ENCODE measurements at regions not wholly inside any gene's neighbourhood (a gene's known extent, or its start where the extent isn't known, plus 50 kb on each side); places are given as distances from the start of the nearest gene placed in this dataset.

GRCh38 chr19:30070198-30070967, 128.3 kb downstream of the URI1 start:
- H3K4me1 ChIP-seq: no peaks in the 10 kb centered on the region
- peak in 1 of 2 donors; percentile 37 for DNase-seq (ENCODE audit: low spot score in 2 of 2)
- intact Hi-C loops (cut with DNase I; ENCODE audit: low total_unique reads): no loop called here

GRCh38 chr19:30070968-30071632, 129.1 kb downstream of the URI1 start:
- no peaks in the 10 kb centered on the region for H3K4me1 ChIP-seq
- TF ChIP-seq POLR2A (IDR thresholded peaks at IDR 0.05) (no peak), CTCF (IDR thresholded peaks at IDR 0.05) (no peak), POLR2AphosphoS5 (IDR thresholded peaks at IDR 0.05) (no peak)
- H3K9me3 ChIP-seq: no peaks in the 10 kb centered on the region
- DNase-seq (ENCODE audit: low spot score in 2 of 2): peak in 1 of 2 donors; percentile 37
- H3K27ac ChIP-seq: no peak overlapping the region
- intact Hi-C loops (cut with DNase I; ENCODE audit: low total_unique reads): no loop called here
- no peaks in the 10 kb centered on the region for H3K36me3 ChIP-seq
- H3K4me3 ChIP-seq: no peak overlapping the region
- H3K27me3 ChIP-seq: peaks cover 0 to 16% of the 10 kb centered on the region in 2 donors

More at GRCh38 chr19:30070198-30070967, 128.3 kb downstream of the URI1 start:
- no peak overlapping the region for H3K4me3 ChIP-seq
- H3K27ac ChIP-seq: no peak overlapping the region
- H3K9me3 ChIP-seq: no peaks in the 10 kb centered on the region
- H3K27me3 ChIP-seq: peaks cover 0 to 16% of the 10 kb centered on the region in 2 donors
- TF ChIP-seq CTCF (IDR thresholded peaks at IDR 0.05) (no peak), POLR2A (IDR thresholded peaks at IDR 0.05) (no peak), POLR2AphosphoS5 (IDR thresholded peaks at IDR 0.05) (no peak)
- H3K36me3 ChIP-seq: no peaks in the 10 kb centered on the region

GRCh38 chr19:30071871-30072270, 129.8 kb downstream of the URI1 start:
- Histone ChIP-seq H3K9me3 (no peaks in the 10 kb centered on the region), H3K27ac (no peak overlapping the region), H3K36me3 (no peaks in the 10 kb centered on the region), H3K4me1 (no peaks in the 10 kb centered on the region), H3K27me3 (peaks cover 0 to 16% of the 10 kb centered on the region in 2 donors), H3K4me3 (no peak overlapping the region)
- TF ChIP-seq POLR2AphosphoS5 (IDR thresholded peaks at IDR 0.05): no peak
- no peak for TF ChIP-seq POLR2A (IDR thresholded peaks at IDR 0.05)
- TF ChIP-seq CTCF (IDR thresholded peaks at IDR 0.05): no peak
- peak in 1 of 2 donors; percentile 49 for DNase-seq (ENCODE audit: low spot score in 2 of 2)
- intact Hi-C loops (cut with DNase I; ENCODE audit: low total_unique reads): no loop called here

- TF ChIP-seq POLR2A (IDR thresholded peaks at IDR 0.05) (no peak), CTCF (IDR thresholded peaks at IDR 0.05) (no peak), POLR2AphosphoS5 (IDR thresholded peaks at IDR 0.05) (no peak)
- Histone ChIP-seq H3K9me3 (no peaks in the 10 kb centered on the region), H3K36me3 (no peaks in the 10 kb centered on the region), H3K4me1 (no peaks in the 10 kb centered on the region), H3K27me3 (peaks cover 0 to 25% of the 10 kb centered on the region in 2 donors), H3K27ac (no peak overlapping the region), H3K4me3 (no peak overlapping the region)
- intact Hi-C loops (cut with DNase I; ENCODE audit: low total_unique reads): no loop called here
- peak in 1 of 2 donors; percentile 33 for DNase-seq (ENCODE audit: low spot score in 2 of 2)
These were observed 131.3 kb downstream of the URI1 start for GRCh38 chr19:30073152-30074000.
